T-helper 2 cell (primary cell): ENCODE measurements at regions not wholly inside any gene's neighbourhood (a gene's known extent, or its start where the extent isn't known, plus 50 kb on each side); places are given as distances from the start of the nearest gene placed in this dataset.

ENCODE experiments used
- DNase-seq, 5 experiments: peaks; one replicate each; pipeline versions ENCODE4 v3.0.0 to v3.0.0-alpha.2; 2012 to 2022

DNA sequence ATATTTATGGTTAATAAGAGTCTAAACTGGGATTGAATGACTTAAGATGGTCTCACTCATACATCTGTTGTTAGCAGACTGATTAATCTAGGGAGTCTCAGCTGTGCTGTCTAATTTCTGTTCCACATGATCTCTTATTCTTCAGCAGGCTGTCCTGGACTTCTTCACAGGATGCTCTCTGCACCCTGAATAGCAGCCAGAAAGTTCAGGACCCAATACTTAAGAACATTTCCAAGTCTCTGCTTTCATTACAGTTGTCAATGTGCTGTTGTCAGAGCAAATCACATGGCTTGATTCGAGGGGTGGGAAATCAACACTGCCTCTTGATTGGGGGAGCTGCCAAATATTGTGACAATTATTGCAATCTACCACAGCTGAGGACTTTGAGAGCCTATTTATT is 627.1 kb upstream of the SLC8A1 start:
- no peak for DNase-seq

DNA sequence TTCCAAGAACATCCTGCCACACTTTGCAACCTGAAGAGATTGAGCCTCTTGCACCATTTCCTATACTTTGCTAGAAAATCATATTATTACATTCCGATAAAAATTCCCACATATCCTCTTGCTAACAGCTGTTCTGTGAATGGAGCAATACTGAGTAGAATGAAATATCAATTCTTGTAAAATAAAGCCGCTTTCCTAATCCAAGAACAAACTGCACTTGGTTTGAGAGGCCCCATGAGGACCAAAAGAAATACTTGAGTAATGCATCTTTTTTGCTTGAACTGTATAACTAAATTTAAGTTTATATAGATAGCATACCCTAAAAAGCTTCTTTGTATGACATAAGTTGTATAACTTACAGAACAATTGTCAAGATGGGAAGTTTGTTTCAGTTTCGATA is 632.4 kb upstream of the SLC8A1 start:
- no peak for DNase-seq

DNA sequence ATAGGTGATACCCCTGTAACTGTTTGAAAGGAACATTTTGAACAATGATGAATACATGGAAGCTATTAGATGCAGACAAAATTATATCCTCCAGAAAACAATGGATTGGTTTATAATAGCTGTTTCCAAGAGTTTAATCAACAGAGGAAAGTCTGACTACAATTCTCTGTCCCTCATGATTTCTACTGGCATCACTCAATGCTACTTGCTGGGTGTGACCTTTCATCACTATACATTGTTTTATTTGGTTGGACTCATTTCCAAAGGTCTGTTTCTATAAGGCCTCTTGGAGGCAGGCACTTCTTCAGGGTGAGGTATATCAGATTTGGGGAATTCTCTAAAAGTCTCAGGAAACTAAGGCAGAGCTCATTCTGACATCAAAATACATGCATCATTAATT is 636.1 kb upstream of the SLC8A1 start:
- no peak for DNase-seq

DNA sequence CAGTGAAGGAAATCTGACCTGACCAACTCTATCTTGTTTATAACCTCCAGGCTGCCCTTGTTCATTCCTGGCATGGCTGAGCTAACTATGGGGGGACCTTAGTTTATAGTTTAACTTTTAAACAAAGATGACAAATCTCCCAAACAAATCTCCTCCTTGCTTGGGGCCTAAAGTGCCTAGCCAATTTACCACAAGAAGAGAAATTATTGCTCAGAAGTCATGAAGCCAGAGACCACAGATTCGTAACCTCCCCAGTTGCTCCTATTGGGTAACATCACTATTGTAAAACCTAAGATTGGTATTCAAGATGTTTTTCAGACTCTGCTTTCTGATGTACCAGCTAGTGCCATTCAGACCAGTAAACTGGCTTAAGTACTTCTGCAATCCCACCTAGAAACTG is 649.4 kb upstream of the SLC8A1 start:
- no peak for DNase-seq

DNA sequence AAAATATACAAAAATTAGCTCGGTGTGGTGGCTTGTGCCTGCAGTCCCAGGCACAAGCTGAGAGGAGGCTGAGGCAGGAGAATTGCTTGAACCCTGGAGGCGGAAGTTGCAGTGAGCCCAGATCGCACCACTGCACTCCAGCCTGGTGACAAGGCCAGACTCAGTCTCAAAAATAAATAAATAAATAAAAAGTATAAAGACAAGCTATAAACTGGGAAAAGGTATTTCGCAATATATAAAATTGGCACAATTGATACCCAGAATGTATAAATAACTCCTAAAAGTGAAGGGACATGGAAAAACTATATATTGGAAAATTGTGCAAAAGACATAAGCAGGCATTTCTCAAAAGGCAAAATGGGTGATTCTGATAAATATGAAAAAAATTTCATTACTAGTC is 657.9 kb upstream of the SLC8A1 start:
- no peak for DNase-seq

DNA sequence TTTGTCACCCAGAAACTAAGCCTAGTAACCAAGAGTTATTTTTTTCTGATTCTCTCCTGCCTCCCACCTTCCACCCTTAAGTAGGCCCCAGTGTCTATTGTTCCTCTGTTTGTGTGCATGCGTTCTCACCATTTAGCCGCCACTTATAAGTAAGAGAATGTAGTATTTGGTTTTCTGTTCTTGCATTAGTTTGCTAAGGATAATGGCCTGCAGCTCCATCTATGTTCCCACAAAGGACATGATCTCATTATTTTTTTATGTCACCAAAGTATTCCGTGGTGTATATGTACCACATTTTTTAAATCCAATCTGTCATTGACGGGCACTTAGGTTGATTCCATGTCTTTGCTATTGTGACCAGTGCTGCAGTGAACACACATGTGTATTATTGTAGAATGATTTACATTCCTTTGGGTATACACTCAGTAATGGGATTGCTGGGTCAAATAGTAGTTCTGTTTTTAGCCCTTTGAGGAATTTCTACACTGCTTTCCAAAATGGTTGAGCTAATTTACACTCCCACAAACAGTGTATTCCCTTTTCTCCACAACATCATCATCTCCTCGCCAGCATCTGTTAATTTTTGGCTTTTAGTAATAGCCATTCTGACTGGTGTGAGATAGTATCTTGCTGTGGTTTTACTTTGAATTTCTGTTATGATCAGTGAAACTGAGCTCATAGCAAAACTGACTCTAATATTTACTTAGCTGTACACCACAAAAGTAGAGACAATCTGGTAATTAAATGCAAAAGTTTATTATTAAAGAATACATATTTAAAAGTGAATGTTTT is 660.1 kb upstream of the SLC8A1 start:
- DNase-seq: peak in 1 of 5 experiments; percentile 54

DNA sequence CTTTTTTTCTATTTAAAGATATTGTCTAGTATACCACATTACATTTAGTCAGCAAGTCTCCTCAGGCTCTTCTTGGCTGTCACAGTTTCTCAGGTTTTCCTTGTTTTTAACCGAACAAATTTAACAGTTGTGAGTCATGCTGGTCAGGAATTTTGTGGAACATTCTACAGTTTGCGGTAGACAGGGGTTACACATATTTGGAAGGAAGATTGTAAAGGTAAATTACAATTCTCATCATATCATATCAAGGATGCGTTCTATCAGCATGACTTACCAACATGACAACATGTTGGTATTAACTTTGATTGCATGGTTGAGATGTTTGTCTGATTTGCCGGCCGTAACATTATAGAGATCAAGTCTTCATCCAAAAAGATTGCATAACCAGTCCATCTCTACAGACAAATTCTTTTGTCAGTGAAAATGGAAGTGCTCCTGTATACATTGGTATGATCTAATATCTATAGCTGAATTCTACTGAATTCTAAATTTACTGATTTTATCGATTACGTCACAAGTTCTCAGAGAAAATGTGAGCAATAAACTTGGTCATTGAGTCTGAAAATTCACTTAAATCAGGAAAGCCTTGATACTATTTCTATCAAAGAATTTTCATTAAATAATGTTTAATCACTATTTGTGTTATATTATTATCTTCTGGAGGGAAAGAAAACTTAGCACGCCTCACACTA is 664.4 kb upstream of the SLC8A1 start:
- DNase-seq: no peak

DNA sequence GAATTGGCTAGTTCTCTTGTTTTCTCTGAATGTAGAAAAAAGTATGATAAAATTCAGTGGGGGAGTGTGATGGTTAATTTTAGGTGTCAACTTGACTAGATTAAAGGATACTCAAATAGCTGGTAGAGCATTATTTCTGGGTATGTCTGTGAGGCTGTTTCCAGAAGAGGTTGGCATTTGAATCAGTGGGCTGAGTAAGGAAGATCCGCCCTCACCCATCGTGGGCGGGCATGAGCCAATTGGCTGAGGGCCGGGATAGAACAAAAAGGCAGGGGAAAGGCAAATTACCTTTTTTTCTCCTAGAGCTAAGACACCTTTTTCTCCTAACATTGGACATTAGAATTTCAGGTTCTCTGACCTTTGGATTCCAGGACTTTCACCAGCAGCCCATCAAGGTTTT is 667.6 kb upstream of the SLC8A1 start:
- no peak for DNase-seq

DNA sequence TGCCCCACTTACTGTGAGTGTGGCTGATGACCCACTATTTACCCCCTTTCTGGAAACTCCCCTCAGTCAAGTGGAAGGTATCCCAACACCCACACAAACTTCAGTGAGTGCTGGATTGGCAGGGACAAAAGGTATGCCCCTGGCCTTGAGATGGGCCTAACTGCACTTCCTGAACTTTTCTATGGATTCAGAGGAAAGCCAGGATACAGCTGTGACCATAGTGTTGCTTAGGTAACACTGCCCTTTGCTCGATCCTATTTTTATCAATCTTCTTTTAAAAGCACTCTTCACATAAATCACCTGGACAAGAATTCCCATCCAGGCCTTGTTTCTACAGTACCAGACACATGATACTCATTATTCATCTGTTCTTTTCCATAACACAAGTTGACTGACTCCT is 671.5 kb upstream of the SLC8A1 start:
- DNase-seq: no peak

- no peak for DNase-seq
These were observed 675.5 kb upstream of the SLC8A1 start for GRCh38 chr2:41127351-41127750.

GRCh38 chr2:41129988-41130387 is 678.1 kb upstream of the SLC8A1 start:
- no peak for DNase-seq

GRCh38 chr2:41137031-41137430 is 685.1 kb upstream of the SLC8A1 start:
- peak in 1 of 5 experiments; percentile 53 for DNase-seq

GRCh38 chr2:41141146-41141791 is 689.4 kb upstream of the SLC8A1 start:
- DNase-seq: no peak

DNA sequence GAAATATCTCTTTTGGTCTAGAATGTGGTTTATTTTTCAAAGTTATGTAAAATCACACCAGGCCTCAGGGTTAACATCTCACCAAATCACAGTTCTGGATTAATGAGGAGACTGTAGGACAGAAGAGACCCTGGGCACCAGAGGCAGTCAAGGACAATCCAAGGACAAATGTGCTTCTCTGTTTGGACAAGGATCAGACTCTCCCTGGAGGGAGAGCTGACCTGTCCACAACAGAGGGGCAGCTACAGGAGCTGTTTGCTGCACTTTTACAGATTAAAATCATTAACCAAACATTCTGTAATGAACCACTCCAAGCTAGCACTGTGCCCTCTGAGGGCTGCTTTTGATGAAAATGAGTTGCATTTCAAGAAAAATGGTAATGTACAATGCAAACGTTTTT is 690.6 kb upstream of the SLC8A1 start:
- no peak for DNase-seq

DNA sequence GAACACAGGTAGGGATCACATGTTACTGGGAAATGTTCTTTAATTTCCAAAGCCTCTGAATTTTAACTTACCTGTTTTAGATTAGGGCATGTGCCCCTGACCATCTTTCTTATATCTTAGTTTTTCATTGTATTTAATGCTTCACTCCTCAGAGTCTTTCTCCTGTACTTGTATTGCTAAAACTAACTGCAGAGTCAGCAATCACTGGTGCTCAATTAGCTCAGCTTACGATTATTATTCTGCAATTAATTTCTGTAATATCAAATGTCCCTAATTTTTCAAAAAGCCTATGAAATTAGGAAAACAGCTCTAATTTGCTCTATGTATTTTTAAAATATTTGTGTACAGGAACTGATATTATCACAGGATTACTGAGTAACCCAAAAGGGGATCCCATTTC is 693.2 kb upstream of the SLC8A1 start:
- DNase-seq: no peak

GRCh38 chr2:41149054-41149453 is 697.2 kb upstream of the SLC8A1 start:
- no peak for DNase-seq

DNA sequence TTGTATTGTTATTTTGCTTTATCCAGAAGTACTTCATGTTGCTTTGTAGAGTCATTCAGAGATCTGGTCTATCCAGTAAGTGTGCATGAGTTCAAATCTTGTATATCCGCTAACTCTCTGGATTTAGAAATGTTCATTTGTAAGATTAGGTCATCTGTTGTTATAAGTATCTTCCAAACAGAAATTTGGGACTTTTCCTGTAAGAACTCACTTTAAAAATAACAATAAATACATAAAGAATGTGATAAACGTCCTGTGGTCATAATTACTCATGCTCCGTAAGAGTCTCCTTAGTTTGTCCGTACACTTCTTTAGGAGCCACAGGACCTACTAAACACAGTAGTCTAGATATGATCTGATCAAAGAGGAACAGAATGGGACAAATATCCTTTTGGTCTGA is 699.9 kb upstream of the SLC8A1 start:
- DNase-seq: no peak

DNA sequence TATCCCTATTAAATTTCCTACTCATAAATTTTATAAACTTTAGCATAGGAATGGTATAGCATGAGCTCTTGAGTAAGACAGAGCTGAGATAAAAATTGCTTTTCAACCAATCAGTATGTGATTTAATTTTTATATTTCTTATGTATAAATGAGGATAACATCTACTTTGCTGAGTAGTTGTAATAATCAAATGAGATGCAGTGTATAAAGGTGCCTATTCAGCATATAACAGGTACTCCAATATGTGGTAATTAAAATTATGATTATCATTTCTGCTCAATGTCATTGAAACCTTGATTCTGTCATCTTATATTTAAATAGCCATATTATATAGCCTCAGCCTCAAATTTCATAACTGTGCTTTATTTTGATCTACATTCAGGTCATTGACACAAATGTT is 700.4 kb upstream of the SLC8A1 start:
- DNase-seq: no peak

DNA sequence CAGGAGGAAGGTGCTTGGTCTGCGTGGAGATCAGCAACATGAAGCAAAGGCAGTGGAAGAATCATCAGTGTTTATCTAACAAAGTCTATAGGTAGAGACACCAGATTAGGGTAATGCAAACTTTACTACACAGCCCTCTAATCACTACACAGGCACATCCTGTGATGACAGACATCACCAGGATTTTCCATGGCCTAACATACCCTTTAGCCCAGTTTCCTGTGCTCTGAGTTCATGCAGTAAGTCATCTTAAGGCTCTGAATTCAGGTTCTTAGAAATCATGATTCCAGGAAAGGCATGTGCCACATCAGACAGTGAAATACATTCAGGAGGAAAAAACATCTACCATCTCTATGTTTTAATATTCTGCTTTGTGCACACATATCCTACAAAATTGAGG is 708.5 kb upstream of the SLC8A1 start:
- DNase-seq: no peak

- DNase-seq: no peak
These were observed 715.1 kb upstream of the SLC8A1 start for GRCh38 chr2:41167014-41167413.

DNA sequence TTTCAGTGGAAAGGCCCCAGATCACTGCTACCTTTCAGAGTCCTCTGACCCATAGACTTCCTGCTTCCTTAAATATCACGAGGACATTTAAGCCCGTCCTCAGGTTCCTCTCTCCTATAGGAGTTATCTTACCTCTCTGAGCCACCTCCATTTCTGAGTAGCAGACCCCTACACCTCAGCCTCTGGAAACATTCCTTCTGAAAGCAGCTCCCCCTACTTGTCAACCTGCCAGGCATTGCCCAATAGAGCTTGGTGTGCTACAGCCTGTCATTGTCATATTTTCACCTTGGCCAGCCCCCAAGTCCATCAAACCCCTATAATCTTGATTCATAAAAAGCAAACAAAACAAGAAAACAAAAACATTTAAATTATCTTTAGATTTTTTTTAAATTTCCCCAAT is 717.9 kb upstream of the SLC8A1 start:
- no peak for DNase-seq

DNA sequence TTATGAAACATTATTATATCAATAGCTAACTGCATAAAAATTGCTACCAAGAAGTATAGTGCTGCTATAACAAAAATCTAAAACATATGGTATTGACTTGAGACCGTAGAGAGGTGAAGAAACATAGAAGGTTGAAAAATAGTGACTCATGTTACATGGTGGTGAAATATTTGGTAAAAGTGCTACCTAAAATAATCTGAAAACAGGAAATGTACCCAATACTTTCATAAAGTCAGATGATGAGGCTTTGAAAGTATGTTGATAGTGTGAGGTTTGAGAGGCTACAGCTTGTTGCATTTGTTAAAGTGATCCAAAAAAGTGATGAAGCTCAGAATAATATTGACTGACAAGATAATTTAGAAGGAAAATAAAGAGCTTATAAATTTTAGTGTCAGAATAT is 718.7 kb upstream of the SLC8A1 start:
- no peak for DNase-seq

DNA sequence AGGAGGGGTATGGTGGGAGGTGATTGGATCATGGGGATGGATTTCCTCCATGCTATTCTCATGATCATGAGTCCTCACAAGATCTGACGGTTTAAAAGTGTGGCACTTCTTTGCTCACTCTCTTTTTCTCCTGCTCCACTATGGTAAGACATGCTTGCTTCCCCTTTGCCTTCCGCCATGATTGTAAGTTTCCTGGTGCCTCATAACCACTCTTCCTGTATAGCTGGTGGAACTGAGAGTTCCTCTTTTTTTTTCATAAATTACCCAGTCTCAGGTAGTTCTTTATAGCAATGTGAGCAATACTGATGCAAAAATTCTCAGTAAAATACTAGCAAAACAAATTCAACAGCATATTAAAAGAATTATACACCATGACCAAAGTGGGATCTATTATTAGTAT is 728.5 kb upstream of the SLC8A1 start:
- no peak for DNase-seq

- DNase-seq: no peak
These were observed 731.1 kb upstream of the SLC8A1 start for GRCh38 chr2:41182961-41183360.
